Activated B cell treated with CpG ODN at 0.5 μM for 24 hours (primary cell): ENCODE measurements at regions not wholly inside any gene's neighbourhood (a gene's known extent, or its start where the extent isn't known, plus 50 kb on each side); places are given as distances from the start of the nearest gene placed in this dataset.

Experiments
- ATAC-seq: fragments of 200-7000 bp; cut with Tn5 transposase; one replicate; pipeline ENCODE4 v1.10.0; 2021; ENCODE audit warnings: low read depth, mild to moderate bottlenecking, moderate library complexity
- CTCF ChIA-PET: fragments of 350-600 bp; sonication (Branson Sonifier 250); formaldehyde crosslinking; loops from one replicate; lab custom pipeline; 2021; ENCODE audit warnings: antibody characterized with exemption; lab: Charles Lee
- POLR2A ChIA-PET: fragments of 350-600 bp; sonication (Branson Sonifier 250); formaldehyde crosslinking; loops from one replicate; lab custom pipeline; 2021; ENCODE audit warnings: antibody characterized with exemption; lab: Charles Lee
- DNase-seq: peaks from one replicate; pipeline ENCODE4 v3.0.0; 2022
- H3K27ac Mint-ChIP-seq: one replicate; pipeline ENCODE4 v1.8.0; 2020; ENCODE audit warnings: mixed read lengths
- H3K27me3 Mint-ChIP-seq: one replicate; pipeline ENCODE4 v1.8.0; 2021; ENCODE audit warnings: mixed read lengths
- H3K36me3 Mint-ChIP-seq: one replicate; pipeline ENCODE4 v1.8.0; 2021; ENCODE audit warnings: low read depth, mixed read lengths
- H3K4me1 Mint-ChIP-seq: one replicate; pipeline ENCODE4 v1.8.0; 2021; ENCODE audit warnings: mixed read lengths
- H3K4me3 Mint-ChIP-seq: one replicate; pipeline ENCODE4 v1.8.0; 2020; ENCODE audit warnings: mild to moderate bottlenecking, mixed read lengths
- H3K9me3 Mint-ChIP-seq: one replicate; pipeline ENCODE4 v1.8.0; 2020; ENCODE audit warnings: mixed read lengths
- intact Hi-C: fragments of 100-400 bp; cut with micrococcal nuclease; formaldehyde crosslinking; loops from one replicate; pipeline ENCODE4 v1.15.1; 2024
- TF ChIP-seq, protein P1 (sequence below): fragments of 200-600 bp; IDR thresholded peaks from one replicate; pipeline ENCODE4 v1.8.0; 2022; ENCODE audit warnings: antibody characterized with exemption, mild to moderate bottlenecking

DNA sequence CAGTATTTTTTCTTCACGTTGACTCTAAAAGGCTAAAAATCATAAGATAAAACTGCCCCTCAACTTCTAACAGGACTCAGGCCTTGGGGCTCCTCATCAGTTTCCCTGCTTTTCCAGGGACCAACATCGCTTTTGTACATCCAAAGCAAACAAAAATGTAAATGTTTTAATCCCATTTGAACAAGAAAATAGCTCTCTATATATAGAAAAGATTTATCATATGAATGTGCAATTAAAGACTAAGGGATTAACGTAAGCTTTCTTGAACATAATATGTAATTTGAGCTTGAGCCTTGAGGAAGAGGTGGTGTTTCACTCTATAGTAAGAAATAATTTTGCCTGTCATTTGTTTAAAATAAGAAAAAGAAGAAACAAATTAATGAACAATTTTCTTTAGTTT lies 547.2 kb upstream of the ACO1 start:
- CTCF ChIA-PET = no interaction called here
- no peak overlapping the region for H3K27ac Mint-ChIP-seq
- no peaks in the 10 kb centered on the region for H3K27me3 Mint-ChIP-seq
- no peaks in the 10 kb centered on the region for H3K9me3 Mint-ChIP-seq
- POLR2A ChIA-PET = no interaction called here
- intact Hi-C loops = no loop called here
- H3K4me1 Mint-ChIP-seq = no peaks in the 10 kb centered on the region
- no peaks in the 10 kb centered on the region for H3K36me3 Mint-ChIP-seq
- DNase-seq (no peak), ATAC-seq (no peak)
- TF ChIP-seq, protein P1, sequence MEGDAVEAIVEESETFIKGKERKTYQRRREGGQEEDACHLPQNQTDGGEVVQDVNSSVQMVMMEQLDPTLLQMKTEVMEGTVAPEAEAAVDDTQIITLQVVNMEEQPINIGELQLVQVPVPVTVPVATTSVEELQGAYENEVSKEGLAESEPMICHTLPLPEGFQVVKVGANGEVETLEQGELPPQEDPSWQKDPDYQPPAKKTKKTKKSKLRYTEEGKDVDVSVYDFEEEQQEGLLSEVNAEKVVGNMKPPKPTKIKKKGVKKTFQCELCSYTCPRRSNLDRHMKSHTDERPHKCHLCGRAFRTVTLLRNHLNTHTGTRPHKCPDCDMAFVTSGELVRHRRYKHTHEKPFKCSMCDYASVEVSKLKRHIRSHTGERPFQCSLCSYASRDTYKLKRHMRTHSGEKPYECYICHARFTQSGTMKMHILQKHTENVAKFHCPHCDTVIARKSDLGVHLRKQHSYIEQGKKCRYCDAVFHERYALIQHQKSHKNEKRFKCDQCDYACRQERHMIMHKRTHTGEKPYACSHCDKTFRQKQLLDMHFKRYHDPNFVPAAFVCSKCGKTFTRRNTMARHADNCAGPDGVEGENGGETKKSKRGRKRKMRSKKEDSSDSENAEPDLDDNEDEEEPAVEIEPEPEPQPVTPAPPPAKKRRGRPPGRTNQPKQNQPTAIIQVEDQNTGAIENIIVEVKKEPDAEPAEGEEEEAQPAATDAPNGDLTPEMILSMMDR = no peak
- no peak overlapping the region for H3K4me3 Mint-ChIP-seq

DNA sequence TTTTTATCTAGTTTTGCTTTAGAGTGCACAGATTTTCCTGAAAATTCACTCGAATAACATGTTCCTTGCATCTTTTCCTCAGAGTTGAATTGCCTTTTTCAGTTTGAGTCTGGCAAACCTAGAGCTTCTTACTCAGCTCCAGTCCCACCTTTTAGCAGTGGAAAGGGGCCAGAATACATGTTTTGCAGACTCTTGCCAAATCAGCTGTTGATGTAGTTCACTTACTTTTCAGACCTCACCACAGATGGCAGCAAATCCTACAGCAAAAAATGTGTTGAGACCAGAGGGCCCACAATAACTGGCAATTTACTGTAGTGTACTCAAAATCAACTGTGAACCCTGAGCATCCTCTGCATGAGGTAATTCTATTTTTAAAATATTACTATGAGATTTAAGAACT lies 545.2 kb upstream of the ACO1 start:
- H3K27ac Mint-ChIP-seq = no peak overlapping the region
- TF ChIP-seq, protein P1 = no peak
- intact Hi-C loops = no loop called here
- ChIA-PET POLR2A (no interaction called here), CTCF (no interaction called here)
- ATAC-seq (no peak), DNase-seq (no peak)
- H3K36me3 Mint-ChIP-seq = no peaks in the 10 kb centered on the region
- no peaks in the 10 kb centered on the region for H3K27me3 Mint-ChIP-seq
- H3K9me3 Mint-ChIP-seq = no peaks in the 10 kb centered on the region
- no peaks in the 10 kb centered on the region for H3K4me1 Mint-ChIP-seq
- H3K4me3 Mint-ChIP-seq = no peak overlapping the region

DNA sequence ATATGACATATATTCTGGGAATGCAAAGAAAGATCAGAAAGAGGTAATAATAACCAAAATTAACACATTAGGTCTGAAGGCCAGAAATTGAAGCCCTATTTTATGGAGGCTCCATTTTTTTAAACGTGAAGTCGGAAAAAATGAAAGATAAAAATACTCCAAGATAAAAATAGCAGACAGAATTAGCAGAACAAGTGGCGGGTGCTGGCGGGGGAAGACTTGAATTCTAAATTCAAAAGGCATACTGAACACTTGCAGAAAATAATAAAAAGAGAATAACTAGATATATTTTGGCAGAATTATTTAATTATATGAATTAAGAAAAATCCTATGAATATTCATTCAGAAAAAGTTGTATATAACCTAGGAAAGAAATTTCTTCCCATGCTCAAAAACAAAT lies 543.7 kb upstream of the ACO1 start:
- Mint-ChIP-seq H3K36me3 (no peaks in the 10 kb centered on the region), H3K27ac (no peak overlapping the region), H3K27me3 (no peaks in the 10 kb centered on the region), H3K4me3 (no peak overlapping the region), H3K9me3 (no peaks in the 10 kb centered on the region), H3K4me1 (no peaks in the 10 kb centered on the region)
- TF ChIP-seq, protein P1 = no peak
- intact Hi-C loops = no loop called here
- DNase-seq (no peak), ATAC-seq (no peak)
- ChIA-PET CTCF (no interaction called here), POLR2A (no interaction called here)

GRCh38 chr9:31847963-31848362 lies 536.5 kb upstream of the ACO1 start:
- ChIA-PET POLR2A (no interaction called here), CTCF (no interaction called here)
- H3K36me3 Mint-ChIP-seq = no peaks in the 10 kb centered on the region
- DNase-seq = no peak
- TF ChIP-seq, protein P1 = no peak
- no peak overlapping the region for H3K27ac Mint-ChIP-seq
- no peak overlapping the region for H3K4me3 Mint-ChIP-seq
- no peaks in the 10 kb centered on the region for H3K9me3 Mint-ChIP-seq
- no peak for ATAC-seq
- H3K27me3 Mint-ChIP-seq = no peaks in the 10 kb centered on the region
- no peaks in the 10 kb centered on the region for H3K4me1 Mint-ChIP-seq
- intact Hi-C loops = no loop called here

DNA sequence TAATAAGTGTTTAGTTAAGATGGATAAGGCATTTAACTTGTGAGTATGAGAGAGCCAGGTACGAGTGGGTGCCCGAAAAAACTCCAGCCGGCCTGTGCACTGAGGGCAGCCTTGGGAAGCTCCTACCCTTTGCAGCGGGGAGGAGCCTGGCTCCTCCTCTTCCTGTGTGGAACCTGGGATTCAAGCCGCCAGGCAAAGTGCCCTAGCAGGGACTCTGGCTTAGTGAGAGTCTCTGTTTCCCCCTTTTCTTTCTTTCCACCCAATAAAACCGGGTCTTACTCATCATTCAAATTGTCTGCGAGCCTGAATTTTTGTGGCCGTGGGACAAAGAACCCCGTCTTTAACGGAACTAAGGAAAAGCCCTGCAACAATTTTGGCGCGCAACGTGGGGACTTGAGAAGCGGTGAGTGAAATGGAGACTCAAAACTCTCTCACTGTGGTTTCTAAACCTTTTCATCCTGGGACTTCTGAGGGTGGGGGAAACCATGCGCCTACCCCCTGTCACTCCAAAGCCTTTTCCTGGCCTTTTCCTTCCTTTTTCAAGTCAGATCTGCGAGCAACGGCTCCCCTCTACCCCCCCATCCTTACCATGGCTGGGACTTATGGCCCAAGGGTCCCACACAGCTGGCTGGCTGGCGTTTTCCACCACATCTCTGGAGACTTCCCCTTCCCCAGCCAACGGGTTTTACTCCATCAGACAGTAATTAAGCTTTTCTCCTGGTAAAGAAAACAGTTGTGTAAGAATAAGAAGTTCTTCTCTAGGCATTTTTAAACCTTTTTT lies 535.7 kb upstream of the ACO1 start:
- POLR2A ChIA-PET = no interaction called here
- ATAC-seq = no peak
- Mint-ChIP-seq H3K4me3 (no peak overlapping the region), H3K4me1 (no peaks in the 10 kb centered on the region), H3K27me3 (no peaks in the 10 kb centered on the region), H3K27ac (no peak overlapping the region), H3K9me3 (no peaks in the 10 kb centered on the region), H3K36me3 (no peaks in the 10 kb centered on the region)
- intact Hi-C loops = no loop called here
- CTCF ChIA-PET = no interaction called here
- DNase-seq = no peak
- TF ChIP-seq, protein P1 = no peak
